ENCODE measurements at regions not wholly inside any gene's neighbourhood (a gene's known extent, or its start where the extent isn't known, plus 50 kb on each side); places are given as distances from the start of the nearest gene placed in this dataset.

- TF ChIP-seq EZH2 (IDR thresholded peaks at IDR 0.05; ENCODE audit: insufficient read depth, poor library complexity, severe bottlenecking) (no peak), EZH2phosphoT487 (IDR thresholded peaks at IDR 0.05; ENCODE audit: insufficient read depth, low read depth) (no peak)
Measured at GRCh38 chr13:103931331-103931845, 865.2 kb upstream of the SLC10A2 start.
